ENCODE measurements at regions not wholly inside any gene's neighbourhood (a gene's known extent, or its start where the extent isn't known, plus 50 kb on each side); places are given as distances from the start of the nearest gene placed in this dataset.

GRCh38 chr6:6716998-6717763 is 128.7 kb downstream of the LY86 start:
- H3K4me3 ChIP-seq (ENCODE audit: low read length): no peak overlapping the region
- no peak for TF ChIP-seq ZNF274 (IDR thresholded peaks at IDR 0.05; ENCODE audit: low read depth, low read length)

DNA sequence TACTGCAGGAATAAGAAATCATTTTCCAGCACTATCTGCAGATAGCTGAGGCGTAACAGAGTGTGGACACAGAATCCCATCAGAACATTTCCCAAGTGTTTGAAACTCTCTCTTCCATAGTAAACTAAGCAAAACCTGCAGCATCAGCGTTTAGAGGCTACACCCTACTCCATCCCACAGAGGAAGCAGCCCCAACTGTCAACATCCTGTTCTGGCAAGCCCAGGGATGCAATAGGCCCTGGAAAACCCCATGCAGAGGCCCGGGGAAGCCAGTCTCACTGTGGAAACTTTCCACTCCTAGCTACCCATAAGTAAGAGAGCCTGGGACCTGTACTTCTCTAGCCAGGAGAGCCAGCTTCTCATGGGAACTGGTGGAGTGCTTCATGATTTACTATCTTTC is 129.4 kb downstream of the LY86 start:
- no peak overlapping the region for H3K4me3 ChIP-seq (ENCODE audit: low read length)
- TF ChIP-seq ZNF274 (IDR thresholded peaks at IDR 0.05; ENCODE audit: low read depth, low read length): no peak

DNA sequence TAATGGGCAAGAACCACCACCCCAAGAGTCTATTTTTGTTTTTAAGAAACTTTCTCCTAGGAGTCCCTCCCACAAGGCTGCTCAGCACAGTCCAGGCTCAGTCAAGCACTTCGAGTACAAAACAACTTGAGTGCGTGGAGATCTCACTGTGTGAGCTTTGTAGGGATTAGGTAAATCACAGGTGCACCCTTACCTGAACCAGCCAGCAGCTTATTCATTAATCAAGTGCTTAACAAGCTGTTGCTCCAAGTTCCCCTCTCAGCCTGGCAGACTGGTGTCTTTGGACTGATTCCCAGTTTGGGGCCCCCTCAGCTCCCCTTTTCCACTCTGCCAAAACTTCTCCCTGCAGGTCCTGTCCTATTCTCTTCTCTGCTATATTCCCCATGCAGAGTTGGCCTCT is 133.1 kb downstream of the LY86 start:
- H3K4me3 ChIP-seq (ENCODE audit: low read length): no peak overlapping the region
- TF ChIP-seq ZNF274 (IDR thresholded peaks at IDR 0.05; ENCODE audit: low read depth, low read length): no peak

DNA sequence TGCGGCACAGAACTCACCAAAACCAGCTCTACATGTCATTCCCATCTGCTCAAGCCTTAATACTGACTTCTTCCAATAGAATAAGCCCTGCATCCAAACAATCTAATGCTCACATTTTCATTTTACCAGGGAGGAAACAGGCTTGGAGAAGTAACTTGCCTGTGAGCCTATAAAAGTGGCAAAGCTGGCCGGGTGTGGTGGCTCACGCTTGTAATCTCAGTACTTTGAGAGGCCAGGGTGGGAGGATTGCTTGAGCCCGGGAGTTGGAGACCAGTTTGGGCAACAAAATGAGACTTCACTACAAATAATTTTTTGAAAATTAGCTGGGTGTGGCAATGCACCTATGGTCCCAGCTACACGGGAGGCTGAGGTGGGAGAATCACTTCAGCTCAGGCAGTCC is 133.7 kb downstream of the LY86 start:
- TF ChIP-seq ZNF274 (IDR thresholded peaks at IDR 0.05; ENCODE audit: low read depth, low read length): no peak
- H3K4me3 ChIP-seq (ENCODE audit: low read length): no peak overlapping the region

- H3K4me3 ChIP-seq (ENCODE audit: low read length): no peak overlapping the region
- no peak for TF ChIP-seq ZNF274 (IDR thresholded peaks at IDR 0.05; ENCODE audit: low read depth, low read length)
These were observed 134.8 kb downstream of the LY86 start for GRCh38 chr6:6723361-6723760.

- H3K4me3 ChIP-seq (ENCODE audit: low read length): no peak overlapping the region
- TF ChIP-seq ZNF274 (IDR thresholded peaks at IDR 0.05; ENCODE audit: low read depth, low read length): no peak
These were observed 135.5 kb downstream of the LY86 start for GRCh38 chr6:6723921-6724538.

DNA sequence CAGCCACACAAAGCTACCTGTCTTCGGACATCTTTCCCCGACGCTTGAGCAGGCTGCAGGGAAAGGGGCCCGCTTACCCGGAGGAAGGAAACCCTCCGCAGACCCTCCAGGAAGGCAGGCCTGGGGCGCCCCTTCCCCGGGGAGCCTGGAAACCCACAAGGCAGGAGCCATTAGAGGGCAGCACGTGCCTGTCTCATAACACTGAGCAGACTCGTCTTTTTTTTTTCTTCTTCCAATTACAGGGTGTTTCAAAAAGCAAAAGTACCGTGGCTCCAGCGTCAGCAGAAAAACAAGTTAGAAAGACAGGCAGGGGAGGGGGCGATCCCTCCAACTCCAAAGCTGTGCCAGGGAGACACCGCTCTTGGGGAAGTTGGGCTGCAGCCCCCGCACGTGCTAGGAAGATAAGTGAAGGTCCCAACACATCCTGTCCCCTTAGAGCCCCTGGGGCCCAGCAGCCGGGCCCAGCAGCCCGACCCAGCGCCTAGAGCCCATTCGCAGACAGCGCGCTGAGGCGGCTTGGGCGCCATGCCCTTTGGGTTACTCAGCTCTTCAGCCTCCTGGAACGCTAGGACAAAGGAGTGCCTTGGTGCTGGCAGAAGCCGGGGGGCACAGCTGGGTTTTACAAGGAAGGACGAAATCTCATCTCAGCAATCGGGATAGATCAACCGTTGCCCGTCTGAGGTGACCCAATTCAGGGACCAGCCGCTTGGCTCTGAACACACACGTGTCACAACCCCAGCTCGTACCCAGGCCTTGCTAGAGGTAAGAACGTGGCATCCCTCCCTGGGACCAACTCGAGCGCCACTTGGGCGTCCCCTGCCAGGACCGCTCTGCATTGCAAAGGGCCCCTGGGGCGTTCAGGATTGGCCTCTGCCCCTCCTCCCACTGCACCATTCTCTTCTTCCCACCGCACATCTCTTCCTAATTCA is 136.3 kb downstream of the LY86 start:
- no peak overlapping the region for H3K4me3 ChIP-seq (ENCODE audit: low read length)
- no peak for TF ChIP-seq ZNF274 (IDR thresholded peaks at IDR 0.05; ENCODE audit: low read depth, low read length)

DNA sequence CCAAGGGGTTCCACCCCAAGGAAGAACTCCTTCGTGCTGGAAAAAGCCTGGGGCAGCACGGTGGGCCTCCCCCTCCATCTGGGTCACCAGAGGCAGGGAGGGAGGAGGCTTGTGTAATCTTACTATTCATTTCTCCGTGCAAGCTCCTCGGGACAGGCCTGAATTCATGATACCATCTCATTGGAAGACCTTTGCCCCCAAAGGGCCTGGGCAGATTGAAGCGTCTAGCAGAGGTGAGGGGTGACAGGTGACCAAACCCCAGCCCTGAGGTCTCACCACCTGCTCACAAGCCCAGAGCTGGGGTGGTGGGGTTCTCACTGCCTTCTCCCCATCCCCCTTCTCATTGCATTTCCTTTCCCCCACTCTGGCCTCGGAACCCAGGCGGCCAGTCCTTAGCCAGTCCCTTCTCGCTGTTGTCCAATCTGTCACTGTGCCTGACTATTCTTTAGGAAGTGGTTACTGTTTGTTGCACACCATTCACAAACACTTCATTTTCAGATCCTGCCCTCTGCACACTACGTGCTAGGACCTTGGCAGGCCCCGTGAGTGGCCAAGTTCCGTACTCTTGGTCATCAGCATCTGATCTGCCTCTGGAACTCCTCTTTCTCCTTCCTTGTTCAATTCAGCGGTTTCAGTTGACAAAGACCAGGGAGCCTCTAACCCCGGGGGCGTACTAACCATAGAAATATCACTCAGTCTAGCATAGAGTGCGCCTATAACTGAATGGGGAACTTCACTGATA is 137.1 kb downstream of the LY86 start:
- no peak overlapping the region for H3K4me3 ChIP-seq (ENCODE audit: low read length)
- no peak for TF ChIP-seq ZNF274 (IDR thresholded peaks at IDR 0.05; ENCODE audit: low read depth, low read length)

DNA sequence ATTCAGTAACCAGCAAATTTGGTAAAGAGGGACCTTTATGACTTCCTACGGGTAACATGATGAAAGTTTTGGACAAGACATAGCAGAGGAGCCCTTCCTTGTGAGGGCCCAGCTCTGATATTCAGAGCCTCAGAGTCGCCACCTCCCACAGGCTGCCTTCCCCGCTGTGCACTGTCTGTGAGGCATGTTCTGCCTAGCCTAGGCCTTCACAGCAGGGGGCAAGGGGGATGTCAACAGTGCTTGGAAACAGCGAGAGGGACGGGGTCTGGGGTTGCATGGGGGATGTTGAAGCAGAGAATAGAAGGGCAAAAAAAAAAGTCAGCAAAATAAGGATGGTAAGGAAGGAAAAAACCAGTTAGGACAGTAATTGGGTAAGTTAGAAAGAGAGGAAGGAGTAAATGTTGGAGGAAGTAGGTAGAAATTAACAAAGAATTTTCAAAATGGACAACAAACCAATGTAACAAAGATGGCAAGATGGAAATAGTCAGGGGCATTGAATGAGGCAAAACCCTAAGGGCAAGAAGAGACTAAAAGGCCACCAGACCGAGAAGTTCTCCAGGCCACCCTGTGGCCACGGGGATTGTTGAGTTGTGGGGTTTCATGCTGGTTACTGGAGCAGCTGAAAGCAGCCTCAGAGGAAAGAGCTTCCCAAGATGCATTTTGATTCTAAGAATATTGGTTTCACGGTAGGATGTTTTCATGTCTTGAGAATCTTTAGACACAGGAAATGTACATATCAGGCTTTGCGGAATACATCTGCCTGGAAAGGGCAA is 139.8 kb downstream of the LY86 start:
- H3K4me3 ChIP-seq (ENCODE audit: low read length): no peak overlapping the region
- TF ChIP-seq ZNF274 (IDR thresholded peaks at IDR 0.05; ENCODE audit: low read depth, low read length): no peak

- no peak for TF ChIP-seq ZNF274 (IDR thresholded peaks at IDR 0.05; ENCODE audit: low read depth, low read length)
- no peak overlapping the region for H3K4me3 ChIP-seq (ENCODE audit: low read length)
These were observed 141.5 kb downstream of the LY86 start for GRCh38 chr6:6729971-6730370.

DNA sequence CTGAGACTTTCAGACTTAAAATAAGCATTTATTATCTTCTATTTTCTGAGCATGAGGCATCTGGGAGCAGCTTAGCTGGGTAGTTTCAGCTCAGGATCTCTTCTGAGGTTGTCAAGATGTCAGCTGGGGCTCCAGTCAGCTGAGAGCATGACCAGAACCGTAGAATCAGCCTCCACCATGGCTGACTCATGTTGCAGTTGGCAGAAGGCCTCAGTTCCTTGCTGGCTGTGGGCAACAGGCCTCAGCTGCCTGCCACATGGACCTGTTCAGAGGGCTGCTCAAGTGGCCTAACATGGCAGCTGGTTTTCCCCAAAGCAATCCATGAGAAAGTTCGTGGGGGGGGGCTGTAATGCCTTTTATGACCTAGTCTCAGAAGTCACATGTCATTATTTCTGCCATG is 142.3 kb downstream of the LY86 start:
- no peak for TF ChIP-seq ZNF274 (IDR thresholded peaks at IDR 0.05; ENCODE audit: low read depth, low read length)
- no peak overlapping the region for H3K4me3 ChIP-seq (ENCODE audit: low read length)

- TF ChIP-seq ZNF274 (IDR thresholded peaks at IDR 0.05; ENCODE audit: low read depth, low read length): no peak
- H3K4me3 ChIP-seq (ENCODE audit: low read length): no peak overlapping the region
These were observed 146.3 kb downstream of the LY86 start for GRCh38 chr6:6734479-6735465.
